Hepatocyte (in vitro differentiated cells): ENCODE measurements at regions not wholly inside any gene's neighbourhood (a gene's known extent, or its start where the extent isn't known, plus 50 kb on each side); places are given as distances from the start of the nearest gene placed in this dataset.

Experiments
- CTCF ChIP-seq: fragments of 200-600 bp; sonication (generic); IDR thresholded peaks from 2 replicates; pipeline ENCODE4 v1.5.1; 2016; ENCODE audit warnings: antibody characterized with exemption, mild to moderate bottlenecking; ENCODE audit not compliant: poor library complexity
- EZH2 ChIP-seq: fragments of 200-600 bp; sonication (generic); IDR thresholded peaks from 2 replicates; pipeline ENCODE4 v1.6.1; 2016; ENCODE audit warnings: antibody characterized with exemption, mild to moderate bottlenecking, borderline replicate concordance
- EZH2phosphoT487 ChIP-seq: fragments of 200-600 bp; sonication (generic); IDR thresholded peaks from one replicate; pipeline ENCODE4 v1.6.1; 2018; ENCODE audit warnings: antibody characterized with exemption, mild to moderate bottlenecking, low read depth, moderate library complexity; ENCODE audit not compliant: unreplicated experiment, severe bottlenecking

GRCh38 chr12:17866802-17867201 lies 223.2 kb downstream of the RERGL start:
- TF ChIP-seq CTCF = no peak
- no peak for TF ChIP-seq EZH2
- no peak for TF ChIP-seq EZH2phosphoT487
